ENCODE measurements at regions not wholly inside any gene's neighbourhood (a gene's known extent, or its start where the extent isn't known, plus 50 kb on each side); places are given as distances from the start of the nearest gene placed in this dataset.

DNA sequence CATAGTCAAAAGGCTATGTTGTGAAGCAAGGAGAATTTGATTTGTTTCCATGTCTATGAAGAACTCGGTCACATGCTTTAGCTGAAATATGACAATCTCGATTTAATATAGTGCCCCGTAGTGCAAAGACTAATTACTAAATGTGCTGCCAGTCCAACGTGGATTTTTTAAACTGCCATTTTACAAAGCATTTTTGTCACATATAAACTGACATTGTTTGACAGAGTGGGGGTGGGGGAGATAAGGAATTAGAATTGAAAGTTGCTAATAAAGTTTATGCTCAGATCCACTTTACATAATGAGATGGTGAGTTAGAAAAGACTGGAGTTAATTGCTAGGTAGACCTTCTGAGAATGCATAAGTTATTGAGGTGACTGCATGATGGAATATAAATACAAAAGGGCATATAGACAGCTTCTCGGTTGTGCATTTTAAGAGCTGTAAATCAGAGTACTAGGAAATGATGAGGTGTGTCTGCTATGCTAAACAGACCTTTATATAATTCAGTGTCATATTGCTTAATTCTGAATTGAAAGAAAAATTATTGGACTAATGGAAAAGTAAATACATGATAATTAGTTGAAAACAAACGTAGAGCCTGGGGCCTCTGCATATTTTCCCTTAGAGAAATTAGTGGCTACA, 158.9 kb upstream of the MTNR1B start:
- no peak for DNase-seq

DNA sequence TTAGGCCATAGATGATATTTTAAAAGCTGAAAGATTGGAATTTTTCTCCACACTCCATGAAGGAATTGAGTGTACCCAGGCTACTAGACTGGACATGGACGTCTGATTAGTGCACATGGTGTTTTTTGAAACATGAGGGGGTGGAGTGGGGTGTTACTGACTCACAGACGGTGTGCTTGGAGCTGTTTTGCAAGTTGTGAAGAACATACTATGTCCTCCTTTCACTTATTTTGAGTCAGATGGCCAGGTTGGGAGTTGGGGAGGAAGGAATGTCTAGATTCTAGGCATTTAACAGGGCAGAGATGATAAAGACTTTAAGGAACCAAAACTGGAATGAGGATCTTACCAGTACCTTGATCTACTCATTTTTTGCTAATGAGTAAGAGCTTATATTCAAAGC, 158.1 kb upstream of the MTNR1B start:
- no peak for DNase-seq

DNA sequence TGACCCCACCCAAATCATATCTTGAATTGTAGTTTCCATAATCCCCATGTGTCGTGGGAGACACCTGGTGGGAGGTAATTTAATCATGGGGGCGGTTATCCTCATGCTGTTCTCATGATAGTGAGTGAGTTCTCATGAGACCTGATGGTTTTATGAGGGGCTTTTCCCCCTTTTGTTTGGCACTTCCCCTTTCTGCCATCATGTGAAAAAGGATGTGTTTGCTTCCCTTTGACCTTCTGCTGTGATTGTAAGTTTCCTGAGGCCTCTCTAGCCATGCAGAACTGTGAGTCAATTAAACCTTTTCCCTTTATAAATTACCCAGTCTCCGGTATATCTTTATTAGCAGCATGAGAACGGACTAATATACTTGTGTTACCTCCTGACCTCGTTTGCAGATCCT, 156.6 kb upstream of the MTNR1B start:
- DNase-seq, result no peak

DNA sequence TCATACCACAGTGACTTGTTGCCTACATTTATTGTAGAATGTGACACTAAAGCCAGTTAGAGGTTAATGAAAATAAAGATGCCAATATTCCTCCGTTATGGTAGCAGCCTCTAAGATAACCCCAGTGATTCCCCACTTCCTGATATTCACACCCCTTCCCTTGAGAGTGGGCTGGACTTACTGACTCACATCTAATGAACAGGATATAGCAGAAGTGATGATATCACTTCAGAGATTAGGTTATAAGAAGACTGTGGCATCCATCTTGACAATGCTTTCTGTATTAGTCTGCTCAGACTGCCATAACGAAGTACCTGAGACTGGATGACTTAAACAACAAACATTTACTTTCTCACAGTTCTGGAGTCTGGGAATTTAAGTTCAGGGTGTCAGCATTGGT, 149.6 kb upstream of the MTNR1B start:
- DNase-seq, result no peak

DNA sequence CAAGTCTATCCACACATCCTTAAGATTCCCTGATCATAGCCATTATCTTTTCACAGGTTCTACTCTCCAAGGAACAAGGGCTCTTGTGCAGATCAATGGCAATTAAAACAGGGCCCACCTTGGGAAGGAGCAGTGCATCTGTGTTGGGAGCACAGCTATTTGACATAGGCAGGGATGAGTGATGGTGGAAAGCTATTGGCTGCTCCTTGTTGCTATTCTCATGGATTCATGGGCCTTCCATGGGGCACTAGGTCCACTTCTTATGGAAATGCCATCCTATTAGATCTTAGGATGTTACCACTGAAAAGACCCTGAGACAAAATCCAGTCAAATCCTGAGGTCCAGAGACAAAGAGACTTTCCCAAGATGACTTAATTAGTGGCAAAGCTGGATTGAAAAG, 148.6 kb upstream of the MTNR1B start:
- DNase-seq, result no peak

DNA sequence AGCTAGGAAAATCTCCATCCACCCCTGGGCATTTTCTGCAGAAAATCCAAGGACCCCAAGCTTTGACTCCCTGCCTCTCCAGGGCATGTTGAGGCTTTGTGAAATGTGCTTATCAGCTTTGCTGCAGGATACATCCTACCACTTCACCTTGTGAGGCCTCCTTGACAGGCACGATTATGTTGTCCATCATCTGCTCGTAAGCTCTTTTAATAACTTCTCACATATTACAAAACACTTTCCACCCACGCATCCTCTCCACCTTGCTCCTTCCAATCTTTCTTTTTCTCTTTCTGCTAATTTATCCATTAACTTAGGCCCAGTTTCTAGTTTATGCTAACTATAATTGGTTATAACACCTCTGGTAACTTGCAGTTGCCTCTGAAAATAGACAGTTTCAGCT, 147.0 kb upstream of the MTNR1B start:
- no peak for DNase-seq

DNA sequence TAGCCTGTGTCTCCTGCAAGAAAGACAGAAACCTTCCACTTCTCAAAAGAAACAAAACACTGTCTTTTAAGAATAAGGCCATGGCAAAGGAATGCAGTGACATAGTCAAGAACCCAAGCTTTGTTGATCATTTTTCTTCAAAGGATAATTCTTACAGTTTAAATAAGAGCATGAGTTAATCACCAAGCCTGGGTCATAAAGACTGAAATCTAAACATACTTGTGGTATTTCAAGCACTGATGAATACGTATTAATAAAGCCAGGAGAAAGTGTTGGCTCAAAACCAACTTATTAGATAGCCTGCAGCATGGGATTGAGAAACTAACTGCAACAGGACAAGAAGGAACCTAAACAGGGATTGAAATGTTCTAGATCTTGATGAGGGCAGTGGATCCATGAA, 143.3 kb upstream of the MTNR1B start:
- no peak for DNase-seq

DNA sequence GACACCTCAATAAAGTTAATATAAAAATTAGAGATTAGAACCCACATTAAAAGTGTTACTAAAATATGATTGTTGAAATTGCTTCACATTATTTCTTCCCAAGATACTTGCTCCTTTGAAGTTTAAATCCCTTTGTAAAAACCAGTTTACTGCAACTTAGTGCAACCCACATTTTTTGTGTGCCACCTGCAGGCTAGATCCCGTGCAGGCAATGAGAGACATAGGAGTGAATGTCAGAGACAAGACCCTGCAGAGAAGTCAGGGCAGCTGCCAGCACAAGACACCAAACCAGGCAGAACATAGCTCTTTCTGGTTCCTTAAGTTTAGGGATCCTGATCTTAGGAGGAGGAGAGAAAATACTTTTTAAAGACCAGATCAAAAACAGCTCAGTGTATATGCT, 142.8 kb upstream of the MTNR1B start:
- DNase-seq, result no peak

DNA sequence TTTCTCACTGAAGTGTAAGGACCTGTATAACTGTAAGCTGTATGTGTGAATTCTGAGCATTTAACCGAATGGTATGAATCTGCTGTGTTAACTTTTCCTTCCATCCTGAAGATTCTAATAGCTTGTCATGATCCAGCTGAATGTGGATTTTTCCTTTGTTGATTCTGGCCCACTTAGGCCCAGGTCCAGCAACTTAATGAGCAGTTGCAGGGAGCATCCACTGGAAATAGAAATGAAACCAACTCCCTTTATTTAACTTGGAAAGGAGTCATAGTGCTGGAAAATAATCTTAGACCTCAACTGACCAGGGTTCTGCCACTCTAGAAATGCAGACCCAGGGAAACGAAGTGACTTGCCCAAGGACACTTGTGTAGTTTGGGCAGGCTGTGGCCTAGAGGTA, 142.3 kb upstream of the MTNR1B start:
- no peak for DNase-seq

DNA sequence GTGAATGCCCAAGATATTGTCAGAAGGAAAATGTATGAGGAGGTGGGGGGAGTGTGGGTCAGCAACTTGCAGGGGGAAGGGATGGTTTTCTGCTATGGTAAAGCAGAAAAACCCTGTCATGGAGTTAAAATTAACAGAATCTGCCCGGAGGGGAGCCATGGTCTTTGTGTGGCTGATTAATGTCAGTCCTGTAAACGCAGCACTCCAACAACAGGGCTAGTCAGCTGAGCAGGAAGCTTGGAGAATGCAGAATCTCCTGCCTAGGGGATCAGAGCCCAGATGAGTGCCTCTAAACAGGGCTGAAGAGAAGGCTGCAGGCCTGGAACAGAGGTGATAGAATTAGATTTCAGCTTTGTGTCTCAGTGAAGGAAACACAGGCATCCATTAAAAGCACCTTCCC, 140.9 kb upstream of the MTNR1B start:
- DNase-seq, result no peak

DNA sequence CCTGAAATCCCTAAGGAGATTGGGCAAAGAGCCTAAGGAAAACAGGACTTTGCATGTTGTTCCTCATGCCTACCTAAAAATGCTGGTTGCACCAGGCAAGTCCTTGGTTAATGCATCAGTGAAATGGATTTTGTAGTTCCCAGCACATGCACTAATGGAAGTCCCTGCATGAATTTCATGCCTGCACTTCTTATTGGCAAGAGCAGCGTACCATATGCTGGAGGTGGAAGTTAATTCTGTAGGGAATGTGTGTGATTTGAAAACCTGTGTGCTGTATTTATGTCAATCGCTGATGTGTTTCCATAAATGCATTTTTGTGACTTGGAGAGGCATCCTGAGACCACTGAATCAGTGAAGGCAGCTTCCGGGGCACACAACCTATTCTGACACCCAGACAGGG, 140.3 kb upstream of the MTNR1B start:
- DNase-seq, result no peak

DNA sequence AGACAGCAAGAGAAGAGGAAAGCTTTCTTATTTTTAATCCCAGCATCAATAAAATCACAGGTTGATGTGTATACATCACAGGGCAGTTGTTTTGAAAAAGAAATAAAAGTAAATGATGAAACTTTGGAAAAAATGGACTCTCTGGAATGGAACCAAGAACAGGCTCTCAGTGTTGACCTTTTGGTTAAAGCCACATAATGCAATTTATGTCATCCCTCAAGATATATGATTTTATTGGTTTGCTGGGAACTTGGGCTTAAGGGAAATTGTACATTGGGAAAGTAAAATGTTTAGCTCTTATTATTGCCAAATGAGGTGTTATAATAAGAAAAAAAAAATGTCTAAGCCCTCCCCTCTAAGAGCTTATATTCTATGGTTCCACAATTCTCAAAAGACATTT, 139.8 kb upstream of the MTNR1B start:
- no peak for DNase-seq

DNA sequence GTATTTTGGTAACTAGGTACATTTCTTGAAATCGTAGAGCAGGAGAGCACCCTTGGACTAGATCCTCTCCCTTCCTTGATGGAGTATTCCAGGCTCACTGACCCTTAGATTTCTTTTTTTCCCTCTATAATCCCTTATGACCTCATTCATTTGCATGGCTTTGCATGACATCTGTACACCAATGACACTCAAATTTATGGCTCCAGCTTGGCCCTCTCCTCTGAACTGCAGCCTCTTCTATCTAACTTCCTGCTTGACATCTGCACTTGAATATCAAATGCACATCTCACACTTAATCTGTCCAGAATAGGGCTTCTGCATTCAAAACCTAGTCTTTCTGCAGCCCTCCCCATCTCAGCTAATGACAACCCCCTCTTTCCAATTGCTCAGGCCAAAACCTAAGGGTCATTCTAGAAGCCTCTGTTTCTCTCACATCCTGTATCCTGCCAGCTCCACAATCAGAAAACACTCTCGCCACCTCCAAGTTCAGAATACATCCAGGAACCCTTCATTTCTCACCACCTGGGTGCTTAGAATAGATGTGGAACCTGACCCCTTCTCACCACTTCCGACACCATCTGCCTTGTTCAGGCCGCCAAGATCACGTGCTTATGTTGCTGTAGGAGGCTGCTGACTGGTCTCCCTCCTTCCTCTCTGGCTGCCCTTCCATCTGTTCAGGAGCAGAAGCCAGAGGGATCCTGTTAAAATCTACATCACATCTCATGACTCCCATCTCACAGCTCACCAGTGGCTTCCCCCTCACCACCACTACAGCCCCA, 138.9 kb upstream of the MTNR1B start:
- DNase-seq, result no peak

DNA sequence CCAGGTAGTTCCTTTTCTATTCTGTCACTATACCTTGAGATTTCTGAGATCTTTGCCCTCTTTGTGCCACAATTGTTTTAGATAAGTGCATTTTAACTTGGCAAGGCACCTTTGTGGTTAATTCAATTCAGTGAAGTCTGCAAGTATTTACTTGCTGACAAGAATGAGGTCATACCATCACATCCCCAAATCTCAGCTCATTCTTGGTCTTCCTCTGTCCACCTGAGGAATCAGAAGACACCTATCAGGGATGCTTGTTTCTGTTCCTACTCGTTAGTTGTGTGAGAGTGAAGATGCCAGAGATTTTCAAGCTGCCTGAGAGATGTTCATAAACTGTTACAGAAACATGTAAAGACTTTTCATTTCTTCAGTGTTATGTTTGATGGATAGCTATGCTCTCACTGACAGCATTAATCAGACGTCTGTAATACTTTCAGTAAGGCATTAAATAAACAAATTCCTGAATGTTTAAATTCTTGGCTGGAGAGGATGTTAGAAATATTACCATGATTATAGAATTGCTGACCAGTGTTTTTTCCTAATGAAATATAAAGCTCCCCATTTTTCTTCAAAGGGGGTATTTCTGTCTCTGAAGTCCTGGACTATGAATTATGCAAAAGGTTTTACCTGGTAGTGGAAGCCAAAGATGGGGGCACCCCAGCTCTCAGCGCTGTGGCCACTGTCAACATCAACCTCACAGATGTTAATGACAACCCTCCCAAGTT, 135.0 kb upstream of the MTNR1B start:
- no peak for DNase-seq

DNA sequence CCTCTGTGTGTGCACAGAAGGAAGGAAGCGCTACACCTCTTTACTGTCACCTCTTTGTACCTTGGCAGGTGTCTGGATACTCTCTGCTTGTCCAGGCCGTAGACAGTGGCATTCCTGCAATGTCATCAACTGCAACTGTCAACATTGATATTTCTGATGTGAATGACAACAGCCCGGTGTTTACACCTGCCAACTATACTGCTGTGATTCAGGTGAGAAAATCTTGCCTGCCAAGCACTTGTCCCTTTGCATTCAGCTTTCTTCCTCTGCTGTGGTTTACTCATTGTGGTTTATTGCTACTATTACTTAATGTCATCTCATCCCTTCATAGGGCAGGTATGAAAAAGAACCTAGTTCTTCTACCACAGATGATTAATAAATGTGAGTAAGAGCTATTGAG, 131.9 kb upstream of the MTNR1B start:
- no peak for DNase-seq

DNA sequence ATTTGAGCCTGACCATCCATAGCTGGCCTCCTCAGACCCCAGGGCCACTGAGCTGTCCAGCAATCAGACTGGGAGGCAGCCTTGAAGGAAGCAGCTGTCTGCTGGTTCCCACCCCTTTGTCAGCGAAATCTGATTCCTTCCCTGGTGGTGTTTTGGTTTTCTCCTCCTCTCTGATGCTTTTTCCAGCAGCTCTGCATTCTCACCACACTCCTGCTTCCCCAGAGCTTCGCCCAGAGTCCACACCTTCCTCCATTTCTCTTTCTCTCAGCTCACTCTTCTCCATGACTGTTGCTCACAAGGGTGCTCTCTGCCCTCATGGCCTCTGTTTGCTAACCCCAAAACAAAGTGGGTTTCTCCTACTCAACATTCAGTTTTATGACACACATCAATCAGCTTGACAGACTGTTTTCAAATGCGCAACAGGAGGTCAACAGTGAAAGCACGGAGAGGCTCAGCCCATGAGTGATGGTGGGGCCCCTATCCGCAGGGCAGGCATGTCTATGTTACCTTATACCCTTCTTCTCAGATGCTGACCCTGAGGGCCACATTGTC, 130.6 kb upstream of the MTNR1B start:
- no peak for DNase-seq

DNA sequence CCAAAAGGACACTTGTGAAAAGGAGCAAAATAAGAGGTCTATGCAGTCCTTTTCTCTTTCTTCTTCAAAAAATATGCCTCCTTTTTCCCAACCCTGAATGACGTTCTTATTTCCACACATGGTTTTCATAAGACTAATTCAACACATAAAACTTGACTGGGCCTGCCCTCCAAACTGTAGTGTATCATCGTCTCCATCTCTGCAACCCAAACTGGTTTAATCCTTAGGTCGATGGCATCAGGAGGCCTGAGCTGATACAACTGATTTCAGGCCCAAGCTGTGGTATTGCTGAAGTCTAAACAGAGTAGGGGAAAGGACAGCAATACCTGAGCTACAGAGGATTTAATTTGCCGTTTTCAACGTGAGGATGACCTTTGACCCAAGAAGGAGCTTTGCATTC, 130.0 kb upstream of the MTNR1B start:
- no peak for DNase-seq

DNA sequence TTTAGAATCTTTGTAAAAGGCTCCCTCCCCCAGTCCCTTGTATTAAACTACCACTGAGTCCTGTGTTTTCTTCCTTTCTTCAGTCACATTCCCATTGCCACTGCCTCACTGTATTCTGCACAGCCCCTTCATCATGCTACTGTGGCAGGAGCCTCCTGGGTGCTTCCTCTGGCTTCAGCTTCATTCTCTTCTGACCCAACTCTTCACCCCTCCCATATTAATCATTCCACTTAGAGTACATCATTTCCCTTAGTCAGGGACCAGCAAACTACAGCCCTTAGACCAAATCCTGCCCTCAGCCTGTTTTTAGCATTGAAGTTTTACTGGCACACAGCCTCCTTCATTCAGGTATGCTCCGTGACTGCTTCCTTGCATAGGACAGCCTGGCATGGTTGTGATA, 127.7 kb upstream of the MTNR1B start:
- no peak for DNase-seq

DNA sequence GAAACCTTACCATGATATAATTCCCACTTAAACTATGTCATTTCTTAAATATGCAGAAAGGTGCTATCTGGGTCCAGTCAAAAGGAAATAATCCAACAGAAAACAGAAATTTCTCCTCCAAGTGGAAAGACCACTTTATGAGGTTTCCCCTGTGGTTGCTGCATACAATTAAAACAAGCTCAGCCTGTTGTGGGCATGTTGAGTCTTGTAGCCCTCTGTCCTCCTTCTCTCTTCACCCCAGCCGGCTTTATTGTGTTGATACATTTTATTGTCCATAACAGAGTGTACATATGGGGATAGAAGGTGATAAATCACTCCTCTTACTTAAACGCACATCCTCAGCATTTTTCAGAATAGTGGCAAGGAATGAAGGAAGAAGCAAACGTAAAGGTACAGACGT, 126.0 kb upstream of the MTNR1B start:
- DNase-seq, result no peak

DNA sequence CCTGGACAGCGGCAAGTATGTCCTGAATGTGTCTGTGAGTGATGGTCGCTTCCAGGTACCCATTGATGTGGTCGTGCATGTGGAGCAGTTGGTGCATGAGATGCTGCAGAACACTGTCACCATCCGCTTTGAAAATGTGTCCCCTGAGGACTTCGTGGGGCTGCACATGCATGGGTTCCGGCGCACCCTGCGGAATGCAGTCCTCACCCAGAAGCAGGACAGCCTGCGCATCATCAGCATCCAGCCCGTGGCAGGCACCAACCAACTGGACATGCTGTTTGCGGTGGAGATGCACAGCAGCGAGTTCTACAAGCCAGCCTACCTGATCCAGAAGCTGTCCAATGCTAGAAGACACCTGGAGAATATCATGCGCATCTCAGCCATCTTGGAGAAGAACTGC, 125.3 kb upstream of the MTNR1B start:
- no peak for DNase-seq

DNA sequence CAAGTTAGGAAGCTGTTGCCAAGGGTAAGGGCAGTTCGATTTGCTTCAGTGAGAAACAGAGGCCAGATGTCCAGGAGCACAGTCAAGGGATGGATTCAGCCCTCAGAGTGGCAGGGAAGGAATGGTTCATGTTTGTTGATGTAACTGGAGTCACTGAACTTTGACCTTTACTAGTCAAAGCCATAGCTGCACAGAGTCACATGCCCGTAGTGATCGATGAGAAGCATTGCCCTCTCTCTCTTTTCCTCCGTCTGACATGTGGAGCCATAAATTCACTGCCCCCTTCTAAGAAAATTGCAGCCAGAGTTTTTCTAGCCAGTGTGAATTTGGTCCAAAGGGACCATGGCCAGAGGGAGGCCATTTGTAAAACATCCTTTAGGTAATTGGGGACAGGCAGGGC, 124.1 kb upstream of the MTNR1B start:
- no peak for DNase-seq

DNA sequence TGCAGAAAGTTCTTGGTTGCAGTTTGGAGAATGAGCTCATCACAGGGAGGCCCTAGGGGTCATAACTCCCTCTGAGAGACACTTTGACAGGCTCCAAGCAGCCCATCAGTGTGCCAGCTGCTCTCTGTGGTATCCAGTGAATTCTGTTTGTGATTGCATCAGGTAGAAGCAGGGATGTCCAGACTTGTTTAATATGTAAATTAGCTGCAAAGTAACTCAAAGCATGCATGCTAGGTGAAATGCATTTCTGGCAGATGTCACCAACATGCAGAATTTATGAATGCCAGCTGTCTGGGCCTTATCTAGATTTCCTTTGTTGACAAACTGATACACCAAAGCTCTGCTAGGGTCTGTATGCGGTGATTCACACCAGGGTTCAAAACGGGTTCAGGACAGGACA, 123.6 kb upstream of the MTNR1B start:
- no peak for DNase-seq

DNA sequence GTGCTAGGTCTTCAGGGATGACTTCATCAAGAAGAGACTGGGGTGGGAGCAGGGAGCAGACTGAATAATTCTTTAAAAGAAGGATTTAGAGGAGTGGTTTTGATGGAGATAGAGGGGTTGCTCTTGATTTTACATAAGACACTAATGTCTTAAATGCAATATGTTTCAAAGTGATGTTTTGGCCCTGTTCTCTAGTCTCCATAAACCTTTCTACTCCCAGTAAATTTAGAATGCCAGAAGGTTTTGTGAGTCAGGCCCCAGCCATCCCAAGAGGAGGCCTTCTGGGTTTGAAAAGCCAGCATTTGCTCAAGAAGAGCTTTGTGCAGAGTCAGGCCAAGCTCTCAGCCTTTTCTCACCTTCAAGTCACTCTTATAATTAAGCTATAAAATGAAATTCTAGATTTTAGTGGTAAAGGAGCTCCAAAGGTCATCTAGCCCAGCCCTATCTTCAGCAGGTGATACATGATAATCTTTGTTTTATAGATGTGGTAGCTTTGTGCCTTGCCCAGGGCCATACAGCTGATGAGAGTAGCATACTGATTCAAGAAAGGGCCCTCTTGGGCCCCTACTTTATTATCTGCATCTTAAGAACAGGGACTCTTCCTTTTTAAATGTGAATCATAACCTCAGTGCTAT, 122.8 kb upstream of the MTNR1B start:
- no peak for DNase-seq

DNA sequence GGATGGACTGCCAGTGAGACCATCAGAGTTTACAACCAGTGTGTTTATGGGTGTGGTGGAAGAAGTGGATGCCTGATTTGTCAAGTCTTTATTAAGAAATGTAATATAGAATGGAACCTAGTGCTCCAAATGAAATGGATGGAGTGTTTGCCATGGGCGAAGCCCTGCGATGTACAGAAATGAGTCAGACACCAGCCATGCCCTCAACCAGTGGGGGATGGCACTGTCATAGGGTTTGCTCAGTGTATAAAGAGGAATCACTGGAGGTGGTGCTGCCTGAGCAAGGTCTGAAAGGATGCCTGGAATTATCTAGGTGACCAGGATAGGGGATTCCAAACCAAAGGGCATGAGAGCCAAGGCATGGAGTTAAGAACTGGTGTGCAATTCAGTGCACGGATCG, 120.9 kb upstream of the MTNR1B start:
- no peak for DNase-seq

Data from NCI-H1436 (cell line).